ENCODE measurements at regions not wholly inside any gene's neighbourhood (a gene's known extent, or its start where the extent isn't known, plus 50 kb on each side); places are given as distances from the start of the nearest gene placed in this dataset.

DNA sequence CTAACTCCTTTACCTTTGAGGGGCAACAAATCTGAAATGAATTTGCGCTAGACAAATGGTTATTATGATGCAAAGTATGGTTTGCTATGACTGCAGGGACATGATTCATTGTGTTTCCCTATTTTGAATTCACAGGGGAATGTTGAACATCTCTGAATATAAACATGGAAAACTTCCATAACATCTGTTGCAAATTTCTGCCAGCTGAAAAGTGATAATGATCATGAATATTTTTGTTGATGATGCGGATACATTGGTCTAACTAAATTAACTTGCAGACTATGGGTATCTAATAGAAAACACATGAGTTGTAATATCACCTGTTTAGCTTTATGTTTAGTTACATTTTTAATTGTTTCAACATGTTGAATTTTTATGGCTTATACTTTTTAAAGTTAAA, 1325.5 kb downstream of the REEP3 start:
- no peak overlapping the region for H3K4me3 ChIP-seq
- H3K27me3 ChIP-seq = no peaks in the 10 kb centered on the region
- H3K4me1 ChIP-seq = no peaks in the 10 kb centered on the region
- TF ChIP-seq CTCF (IDR thresholded peaks at IDR 0.05) = no peak
- no peak for TF ChIP-seq EP300 (IDR thresholded peaks at IDR 0.05)
- TF ChIP-seq POLR2AphosphoS5 (IDR thresholded peaks at IDR 0.05) = no peak
- no peak for TF ChIP-seq POLR2A (IDR thresholded peaks at IDR 0.05)
- no peak overlapping the region for H3K27ac ChIP-seq
- WGBS = 36% methylated on average over 2 of the region's 2 CpGs
- H3K9me3 ChIP-seq = no peaks in the 10 kb centered on the region
- no peak for DNase-seq (ENCODE audit: low spot score in 2 of 2)
- H3K36me3 ChIP-seq = no peaks in the 10 kb centered on the region

- H3K36me3 ChIP-seq = no peaks in the 10 kb centered on the region
- H3K4me1 ChIP-seq = no peaks in the 10 kb centered on the region
- H3K27ac ChIP-seq = no peak overlapping the region
- no peak for DNase-seq (ENCODE audit: low spot score in 2 of 2)
- H3K4me3 ChIP-seq = no peak overlapping the region
- 54% methylated on average over 2 of the region's 2 CpGs for WGBS
- TF ChIP-seq EP300 (IDR thresholded peaks at IDR 0.05) (no peak), POLR2AphosphoS5 (IDR thresholded peaks at IDR 0.05) (no peak), CTCF (IDR thresholded peaks at IDR 0.05) (no peak)
- no peaks in the 10 kb centered on the region for H3K27me3 ChIP-seq
- no peaks in the 10 kb centered on the region for H3K9me3 ChIP-seq
These were observed 1334.7 kb downstream of the REEP3 start for GRCh38 chr10:64855941-64856340.

GRCh38 chr10:64859911-64860310, 1338.7 kb downstream of the REEP3 start:
- TF ChIP-seq EP300 (IDR thresholded peaks at IDR 0.05) (no peak), POLR2A (IDR thresholded peaks at IDR 0.05) (no peak), POLR2AphosphoS5 (IDR thresholded peaks at IDR 0.05) (no peak), CTCF (IDR thresholded peaks at IDR 0.05) (no peak)
- Histone ChIP-seq H3K4me1 (no peaks in the 10 kb centered on the region), H3K9me3 (no peaks in the 10 kb centered on the region), H3K4me3 (no peak overlapping the region), H3K27me3 (no peaks in the 10 kb centered on the region), H3K27ac (no peak overlapping the region), H3K36me3 (no peaks in the 10 kb centered on the region)
- no peak for DNase-seq (ENCODE audit: low spot score in 2 of 2)
- WGBS = 64% methylated on average over 2 of the region's 2 CpGs

- Histone ChIP-seq H3K36me3 (no peaks in the 10 kb centered on the region), H3K4me1 (no peaks in the 10 kb centered on the region), H3K27ac (no peak overlapping the region), H3K27me3 (no peaks in the 10 kb centered on the region), H3K9me3 (no peaks in the 10 kb centered on the region), H3K4me3 (no peak overlapping the region)
- DNase-seq (ENCODE audit: low spot score in 2 of 2) = no peak
- TF ChIP-seq CTCF (IDR thresholded peaks at IDR 0.05) = no peak
- TF ChIP-seq EP300 (IDR thresholded peaks at IDR 0.05) = no peak
- no peak for TF ChIP-seq POLR2A (IDR thresholded peaks at IDR 0.05)
- TF ChIP-seq POLR2AphosphoS5 (IDR thresholded peaks at IDR 0.05) = no peak
- 64% methylated on average over 1 of the region's 1 CpG for WGBS
These were observed 1342.6 kb downstream of the REEP3 start for GRCh38 chr10:64863836-64864235.

DNA sequence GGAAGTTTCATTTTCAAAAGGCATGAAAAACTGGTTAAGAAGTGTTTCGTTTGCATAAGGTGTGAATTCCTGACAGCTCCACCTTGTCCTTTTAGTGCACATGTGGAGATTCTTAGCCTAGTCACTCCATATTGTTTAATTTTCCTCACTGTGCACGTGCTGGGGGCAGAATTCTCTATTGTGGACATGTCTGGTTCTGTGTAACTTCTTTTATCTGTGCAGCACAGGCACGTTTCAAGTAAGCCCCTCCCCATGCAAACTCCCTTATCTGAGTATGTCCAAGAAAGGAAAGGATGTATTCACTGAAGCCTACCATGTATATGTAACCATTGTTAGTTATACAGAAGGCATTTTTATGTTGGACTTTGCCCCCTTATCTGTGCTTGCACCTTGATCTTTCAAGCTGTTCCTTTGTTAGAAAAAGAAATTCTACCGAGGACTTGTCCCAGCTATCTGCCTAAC, 1346.3 kb downstream of the REEP3 start:
- 28% methylated on average over 4 of the region's 4 CpGs for WGBS
- Histone ChIP-seq H3K27ac (no peak overlapping the region), H3K4me3 (no peak overlapping the region), H3K27me3 (no peaks in the 10 kb centered on the region), H3K36me3 (no peaks in the 10 kb centered on the region), H3K4me1 (no peaks in the 10 kb centered on the region), H3K9me3 (no peaks in the 10 kb centered on the region)
- no peak for TF ChIP-seq POLR2AphosphoS5 (IDR thresholded peaks at IDR 0.05)
- no peak for TF ChIP-seq EP300 (IDR thresholded peaks at IDR 0.05)
- TF ChIP-seq CTCF (IDR thresholded peaks at IDR 0.05) = no peak
- no peak for TF ChIP-seq POLR2A (IDR thresholded peaks at IDR 0.05)
- no peak for DNase-seq (ENCODE audit: low spot score in 2 of 2)
